Prostate gland (tissue), 2 donors: ENCODE measurements at regions not wholly inside any gene's neighbourhood (a gene's known extent, or its start where the extent isn't known, plus 50 kb on each side); places are given as distances from the start of the nearest gene placed in this dataset.

Source experiments
- DNase-seq: peaks from one replicate; pipeline ENCODE4 v3.0.0-alpha.2; 2019; ENCODE audit warnings: low spot score
- H3K27ac ChIP-seq, 2 donors: fragments of 200-600 bp; sonication (generic); 2 replicates each; pipeline ENCODE4 v1.5.1; 2017 to 2019
- H3K27me3 ChIP-seq: fragments of 200-600 bp; sonication (generic); replicated peaks from 2 replicates; pipeline ENCODE4 v1.5.1; 2019; ENCODE audit not compliant: insufficient read depth
- H3K36me3 ChIP-seq, 2 donors: fragments of 200-600 bp; sonication (generic); 1 replicate in 1 of 2; 2 replicates in 1 of 2; pipeline versions ENCODE4 v1.5.1 to v1.8.1; 2017 to 2019
- H3K4me1 ChIP-seq: fragments of 200-600 bp; sonication (generic); replicated peaks from 2 replicates; pipeline ENCODE4 v1.5.1; 2019
- H3K4me3 ChIP-seq, 2 donors: fragments of 200-600 bp; sonication (generic); 2 replicates each; pipeline ENCODE4 v1.5.1; 2017 to 2019
- H3K9me3 ChIP-seq: fragments of 200-600 bp; sonication (generic); 2 replicates; pipeline ENCODE4 v1.5.1; 2017
- CTCF ChIP-seq, 4 experiments: fragments of 200-600 bp in 2 of 4; fragments of 450-650 bp in 2 of 4; sonication (generic) in 2 of 4; IDR thresholded peaks; 1 replicate in 3 of 4; 2 replicates in 1 of 4; pipeline ENCODE4 v1.5.1; 2016 to 2019; ENCODE audit warnings: antibody characterized with exemption in 4 of 4, mild to moderate bottlenecking in 2 of 4, moderate library complexity in 2 of 4
- POLR2A ChIP-seq: fragments of 450-650 bp; IDR thresholded peaks from one replicate; pipeline ENCODE4 v1.6.1; 2016; ENCODE audit warnings: antibody characterized with exemption, mild to moderate bottlenecking
- POLR2AphosphoS5 ChIP-seq: sonication (generic); formaldehyde crosslinking; IDR thresholded peaks from one replicate; pipeline ENCODE4 v1.6.1; 2017; ENCODE audit warnings: antibody characterized with exemption
- WGBS: methylation state at CpG from one replicate; pipeline ENCODE4 v1.1.5; 2018; 5-methylcytosine and 5-hydroxymethylcytosine counted together
- intact Hi-C: fragments of 100-400 bp; cut with DNase I; formaldehyde crosslinking; loops from one replicate; pipeline ENCODE4 v1.14.2; 2022

GRCh38 chrY:15560840-15561239, 1036.5 kb downstream of the NLGN4Y start:
- intact Hi-C loops = no loop called here
- Histone ChIP-seq H3K9me3 (no peaks in the 10 kb centered on the region), H3K27me3 (no peaks in the 10 kb centered on the region), H3K27ac (no peak overlapping the region), H3K36me3 (no peaks in the 10 kb centered on the region), H3K4me3 (no peak overlapping the region), H3K4me1 (no peaks in the 10 kb centered on the region)
- no peak for TF ChIP-seq POLR2A
- no peak for TF ChIP-seq POLR2AphosphoS5
- no peak for TF ChIP-seq CTCF (IDR thresholded peaks at IDR 0.05)
- 45% methylated on average over 3 of the region's 3 CpGs for WGBS
- DNase-seq = no peak

- H3K9me3 ChIP-seq = no peaks in the 10 kb centered on the region
- no peaks in the 10 kb centered on the region for H3K36me3 ChIP-seq
- H3K27ac ChIP-seq = no peak overlapping the region
- intact Hi-C loops = no loop called here
- H3K27me3 ChIP-seq = no peaks in the 10 kb centered on the region
- no peaks in the 10 kb centered on the region for H3K4me1 ChIP-seq
- TF ChIP-seq CTCF (IDR thresholded peaks at IDR 0.05) (no peak), POLR2AphosphoS5 (no peak), POLR2A (no peak)
- DNase-seq = no peak
- 26% methylated on average over 5 of the region's 5 CpGs for WGBS
- H3K4me3 ChIP-seq = no peak overlapping the region
Measured at GRCh38 chrY:15561501-15562289, 1037.4 kb downstream of the NLGN4Y start.

- H3K9me3 ChIP-seq = no peaks in the 10 kb centered on the region
- no peak for DNase-seq
- H3K36me3 ChIP-seq = no peaks in the 10 kb centered on the region
- H3K27ac ChIP-seq = no peak overlapping the region
- H3K4me1 ChIP-seq = no peaks in the 10 kb centered on the region
- intact Hi-C loops = no loop called here
- H3K27me3 ChIP-seq = no peaks in the 10 kb centered on the region
- no peak overlapping the region for H3K4me3 ChIP-seq
- WGBS = 39% methylated on average over 1 of the region's 1 CpG
- TF ChIP-seq CTCF (IDR thresholded peaks at IDR 0.05) = no peak
- TF ChIP-seq POLR2A = no peak
- TF ChIP-seq POLR2AphosphoS5 = no peak
Measured at GRCh38 chrY:15577886-15578285, 1053.6 kb downstream of the NLGN4Y start.

- TF ChIP-seq POLR2AphosphoS5 (no peak), CTCF (IDR thresholded peaks at IDR 0.05) (no peak), POLR2A (no peak)
- Histone ChIP-seq H3K27me3 (no peaks in the 10 kb centered on the region), H3K27ac (no peak overlapping the region), H3K9me3 (no peaks in the 10 kb centered on the region), H3K4me1 (no peaks in the 10 kb centered on the region), H3K36me3 (no peaks in the 10 kb centered on the region), H3K4me3 (no peak overlapping the region)
- intact Hi-C loops = no loop called here
- DNase-seq = no peak
Measured at GRCh38 chrY:15578761-15579160, 1054.4 kb downstream of the NLGN4Y start.

GRCh38 chrY:15579245-15579644, 1054.9 kb downstream of the NLGN4Y start:
- H3K27me3 ChIP-seq = no peaks in the 10 kb centered on the region
- no peaks in the 10 kb centered on the region for H3K9me3 ChIP-seq
- TF ChIP-seq CTCF (IDR thresholded peaks at IDR 0.05) (peak in 1 of 4 experiments; percentile 13), POLR2AphosphoS5 (no peak)
- no peaks in the 10 kb centered on the region for H3K36me3 ChIP-seq
- no peak overlapping the region for H3K4me3 ChIP-seq
- intact Hi-C loops = no loop called here
- H3K4me1 ChIP-seq = no peaks in the 10 kb centered on the region
- no peak for DNase-seq
- H3K27ac ChIP-seq = no peak overlapping the region
